HCT116 (cell line): ENCODE measurements at regions not wholly inside any gene's neighbourhood (a gene's known extent, or its start where the extent isn't known, plus 50 kb on each side); places are given as distances from the start of the nearest gene placed in this dataset.

ENCODE experiments used
- ATAC-seq: fragments of 200-7000 bp; cut with Tn5 transposase; 2 replicates; pipeline ENCODE4 v1.9.1; 2020; ENCODE audit warnings: mild to moderate bottlenecking, moderate library complexity
- BruUV-seq: library from RNA; stranded (reverse); fragments of 400-500 nt; replicated peaks from 2 replicates; lab custom pipeline; 2021; lab: Mats Ljungman, UMichigan
- CTCF ChIA-PET: fragments of 300-600 bp; sonication (Branson Sonifier 250); formaldehyde crosslinking; loops from one replicate; lab custom pipeline; 2021; ENCODE audit warnings: antibody characterized with exemption; lab: Charles Lee
- POLR2A ChIA-PET: fragments of 300-600, 350-600 bp; sonication (Branson Sonifier 250); formaldehyde crosslinking; loops from one replicate; lab custom pipeline; 2021; ENCODE audit warnings: antibody characterized with exemption; lab: Charles Lee
- RAD21 ChIA-PET, 2 experiments: fragments of 300-600 bp; sonication (Branson Sonifier 250); formaldehyde crosslinking; loops; one replicate each; lab custom pipeline; 2023; ENCODE audit warnings: low total read pairs in 2 of 2; ENCODE audit not compliant: uncharacterized antibody in 2 of 2, unreplicated experiment in 2 of 2, low non-redundant PET in 1 of 2; lab: Charles Lee
- DNase-seq: peaks from one replicate; pipeline ENCODE4 v3.0.0-alpha.2; 2010; ENCODE audit warnings: low read depth, low spot score
- H2AFZ ChIP-seq: fragments of 200-600 bp; shearing (Covaris generic), sonication (generic); 2 replicates; pipeline ENCODE4 v1.6.1; 2017; ENCODE audit warnings: low read depth, mixed run types, mixed read lengths, antibody characterized with exemption, low read length; ENCODE audit not compliant: poor library complexity, severe bottlenecking
- H3K27ac ChIP-seq: 2 replicates; pipeline ENCODE4 v1.5.1; 2012; ENCODE audit warnings: low read depth, low read length
- H3K27me3 ChIP-seq: fragments of 200-600 bp; sonication (generic); 2 replicates; pipeline ENCODE4 v1.6.1; 2016; ENCODE audit warnings: mixed run types, low read length, mixed read lengths; ENCODE audit not compliant: insufficient read depth
- H3K36me3 ChIP-seq, 2 experiments: fragments of 200-500 bp in 1 of 2; fragments of 200-600 bp in 1 of 2; sonication (Bioruptor generic) in 1 of 2; sonication (generic) in 1 of 2; 2 replicates each; pipeline versions ENCODE4 v1.5.1 to v1.6.1; 2014 to 2016; ENCODE audit warnings: low read length in 2 of 2, inconsistent platforms in 1 of 2, mixed read lengths in 1 of 2, mixed run types in 1 of 2; ENCODE audit not compliant: insufficient read depth in 2 of 2, control insufficient read depth in 1 of 2
- H3K4me1 ChIP-seq, 2 experiments: fragments of 200-600 bp in 1 of 2; sonication (generic) in 1 of 2; 2 replicates each; pipeline versions ENCODE4 v1.5.1 to v1.6.1; 2012 to 2017; ENCODE audit warnings: low read length in 2 of 2, inconsistent platforms in 1 of 2, mild to moderate bottlenecking in 1 of 2, mixed read lengths in 1 of 2, mixed run types in 1 of 2, moderate library complexity in 1 of 2; ENCODE audit not compliant: insufficient read depth in 2 of 2, control insufficient read depth in 1 of 2
- H3K4me2 ChIP-seq: fragments of 200-600 bp; sonication (generic); 2 replicates; pipeline ENCODE4 v1.6.1; 2017; ENCODE audit warnings: mixed run types, low read length, mixed read lengths
- H3K4me3 ChIP-seq, 2 experiments: fragments of 200-600 bp in 1 of 2; sonication (generic) in 1 of 2; replicated peaks in 1 of 2; 2 replicates each; pipeline ENCODE4 v1.5.1; 2011 to 2016; ENCODE audit warnings: low read length in 2 of 2, control low read depth in 1 of 2, low read depth in 1 of 2, mild to moderate bottlenecking in 1 of 2, mixed read lengths in 1 of 2, mixed run types in 1 of 2
- H3K79me2 ChIP-seq: fragments of 200-600 bp; sonication (generic); 2 replicates; pipeline ENCODE4 v1.6.1; 2017; ENCODE audit warnings: mild to moderate bottlenecking, mixed run types, low read length, moderate library complexity, mixed read lengths; ENCODE audit not compliant: insufficient read depth
- H3K9ac ChIP-seq: fragments of 200-600 bp; sonication (generic); 2 replicates; pipeline ENCODE4 v1.6.1; 2016; ENCODE audit warnings: low read length, mixed read lengths
- H3K9me2 ChIP-seq: fragments of 200-600 bp; sonication (generic), shearing (Covaris generic); 2 replicates; pipeline ENCODE4 v1.6.1; 2017; ENCODE audit warnings: mixed run types, mild to moderate bottlenecking, moderate library complexity; ENCODE audit not compliant: insufficient read depth
- H3K9me3 ChIP-seq, 2 experiments: fragments of 200-500 bp in 1 of 2; fragments of 200-600 bp in 1 of 2; sonication (Bioruptor generic) in 1 of 2; sonication (generic) in 1 of 2; 2 replicates each; pipeline ENCODE4 v1.6.1; 2014 to 2017; ENCODE audit warnings: low read length in 2 of 2, mixed read lengths in 2 of 2, inconsistent platforms in 1 of 2, low read depth in 1 of 2, mild to moderate bottlenecking in 1 of 2, mixed run types in 1 of 2, moderate library complexity in 1 of 2; ENCODE audit not compliant: control insufficient read depth in 1 of 2, insufficient read depth in 1 of 2
- H4K20me1 ChIP-seq: fragments of 200-600 bp; sonication (generic), shearing (Covaris generic); 2 replicates; pipeline ENCODE4 v1.6.1; 2017; ENCODE audit warnings: mixed run types, mild to moderate bottlenecking, moderate library complexity; ENCODE audit not compliant: insufficient read depth
- CTCF ChIP-seq, 3 experiments: fragments of 200-600 bp in 1 of 3; sonication (generic) in 1 of 3; IDR thresholded peaks in 2 of 3; conservative IDR thresholded peaks in 1 of 3; 2 replicates each; pipeline ENCODE4 v1.5.1; 2012 to 2017; ENCODE audit warnings: low read depth in 2 of 3, low read length in 2 of 3, antibody characterized with exemption in 1 of 3, borderline replicate concordance in 1 of 3, control low read depth in 1 of 3, mild to moderate bottlenecking in 1 of 3, mixed read lengths in 1 of 3, mixed run types in 1 of 3, moderate library complexity in 1 of 3; ENCODE audit not compliant: insufficient read depth in 1 of 3
- POLR2AphosphoS5 ChIP-seq: IDR thresholded peaks from 2 replicates; pipeline ENCODE4 v1.6.1; 2011; ENCODE audit warnings: mild to moderate bottlenecking, low read depth, low read length, moderate library complexity
- SP1 ChIP-seq: IDR thresholded peaks from 2 replicates; pipeline ENCODE4 v1.6.1; 2012; ENCODE audit warnings: low read depth
- ZNF274 ChIP-seq: fragments of 200-500 bp; sonication (Bioruptor generic); IDR thresholded peaks from 2 replicates; pipeline ENCODE4 v1.6.1; 2014; ENCODE audit warnings: mild to moderate bottlenecking, low read depth, low read length, inconsistent platforms
- intact Hi-C: fragments of 100-400 bp; cut with micrococcal nuclease; formaldehyde crosslinking; loops from 2 replicates; pipeline ENCODE4 v1.10.0; 2022
- TF ChIP-seq, protein P1 (sequence below): IDR thresholded peaks from 2 replicates; pipeline ENCODE4 v1.6.1; 2012; ENCODE audit warnings: low read depth

GRCh38 chr17:63156986-63157385, 191.0 kb downstream of the TANC2 start:
- intact Hi-C loops = no loop called here
- no TSS peak for BruUV-seq
- no peaks in the 10 kb centered on the region for H3K27me3 ChIP-seq

More at GRCh38 chr17:63156986-63157385, 191.0 kb downstream of the TANC2 start:
- Histone ChIP-seq H3K79me2 (no peaks in the 10 kb centered on the region), H4K20me1 (no peaks in the 10 kb centered on the region), H3K9ac (no peak overlapping the region), H3K36me3 (no peaks in the 10 kb centered on the region), H3K27ac (no peak overlapping the region), H3K4me3 (no peak overlapping the region), H3K9me2 (no peaks in the 10 kb centered on the region), H3K4me2 (no peak overlapping the region), H3K9me3 (no peaks in the 10 kb centered on the region), H2AFZ (no peak overlapping the region), H3K4me1 (no peaks in the 10 kb centered on the region)
- ChIA-PET CTCF (no interaction called here), POLR2A (no interaction called here), RAD21 (no interaction called here)
- ATAC-seq (no peak), DNase-seq (no peak)
- TF ChIP-seq SP1 (no peak), CTCF (IDR thresholded peaks at IDR 0.05 in 2 of 3, conservative IDR thresholded peaks at IDR 0.05 in 1 of 3; ENCODE audit: borderline replicate concordance in 1 of 3, insufficient read depth in 1 of 3, low read depth in 2 of 3, low read length in 2 of 3) (no peak), ZNF274 (no peak), POLR2AphosphoS5 (no peak)
- TF ChIP-seq, protein P1, sequence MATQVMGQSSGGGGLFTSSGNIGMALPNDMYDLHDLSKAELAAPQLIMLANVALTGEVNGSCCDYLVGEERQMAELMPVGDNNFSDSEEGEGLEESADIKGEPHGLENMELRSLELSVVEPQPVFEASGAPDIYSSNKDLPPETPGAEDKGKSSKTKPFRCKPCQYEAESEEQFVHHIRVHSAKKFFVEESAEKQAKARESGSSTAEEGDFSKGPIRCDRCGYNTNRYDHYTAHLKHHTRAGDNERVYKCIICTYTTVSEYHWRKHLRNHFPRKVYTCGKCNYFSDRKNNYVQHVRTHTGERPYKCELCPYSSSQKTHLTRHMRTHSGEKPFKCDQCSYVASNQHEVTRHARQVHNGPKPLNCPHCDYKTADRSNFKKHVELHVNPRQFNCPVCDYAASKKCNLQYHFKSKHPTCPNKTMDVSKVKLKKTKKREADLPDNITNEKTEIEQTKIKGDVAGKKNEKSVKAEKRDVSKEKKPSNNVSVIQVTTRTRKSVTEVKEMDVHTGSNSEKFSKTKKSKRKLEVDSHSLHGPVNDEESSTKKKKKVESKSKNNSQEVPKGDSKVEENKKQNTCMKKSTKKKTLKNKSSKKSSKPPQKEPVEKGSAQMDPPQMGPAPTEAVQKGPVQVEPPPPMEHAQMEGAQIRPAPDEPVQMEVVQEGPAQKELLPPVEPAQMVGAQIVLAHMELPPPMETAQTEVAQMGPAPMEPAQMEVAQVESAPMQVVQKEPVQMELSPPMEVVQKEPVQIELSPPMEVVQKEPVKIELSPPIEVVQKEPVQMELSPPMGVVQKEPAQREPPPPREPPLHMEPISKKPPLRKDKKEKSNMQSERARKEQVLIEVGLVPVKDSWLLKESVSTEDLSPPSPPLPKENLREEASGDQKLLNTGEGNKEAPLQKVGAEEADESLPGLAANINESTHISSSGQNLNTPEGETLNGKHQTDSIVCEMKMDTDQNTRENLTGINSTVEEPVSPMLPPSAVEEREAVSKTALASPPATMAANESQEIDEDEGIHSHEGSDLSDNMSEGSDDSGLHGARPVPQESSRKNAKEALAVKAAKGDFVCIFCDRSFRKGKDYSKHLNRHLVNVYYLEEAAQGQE = no peak
